ENCODE measurements at regions not wholly inside any gene's neighbourhood (a gene's known extent, or its start where the extent isn't known, plus 50 kb on each side); places are given as distances from the start of the nearest gene placed in this dataset.

DNA sequence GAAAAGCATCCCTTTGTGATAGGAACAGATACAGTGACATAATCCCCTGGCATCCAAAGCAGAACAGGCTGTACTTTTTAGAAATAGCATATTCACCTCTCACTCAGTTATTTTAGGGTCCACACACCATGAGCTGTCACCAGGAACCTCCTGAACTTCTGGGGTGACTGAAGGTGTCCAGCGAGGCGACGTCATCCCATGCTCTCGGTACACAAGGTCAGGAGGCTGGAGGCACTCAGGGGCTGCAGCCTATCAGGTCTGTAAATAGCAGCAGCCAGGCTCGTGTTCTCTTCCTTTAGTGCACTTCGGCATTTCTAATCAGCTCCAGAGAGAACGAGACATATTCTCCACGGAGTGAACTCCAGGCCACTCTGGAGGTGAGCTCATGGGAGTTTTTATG lies 98.3 kb downstream of the GATA6 start:
- ATAC-seq, result no peak
- TF ChIP-seq, protein P1, sequence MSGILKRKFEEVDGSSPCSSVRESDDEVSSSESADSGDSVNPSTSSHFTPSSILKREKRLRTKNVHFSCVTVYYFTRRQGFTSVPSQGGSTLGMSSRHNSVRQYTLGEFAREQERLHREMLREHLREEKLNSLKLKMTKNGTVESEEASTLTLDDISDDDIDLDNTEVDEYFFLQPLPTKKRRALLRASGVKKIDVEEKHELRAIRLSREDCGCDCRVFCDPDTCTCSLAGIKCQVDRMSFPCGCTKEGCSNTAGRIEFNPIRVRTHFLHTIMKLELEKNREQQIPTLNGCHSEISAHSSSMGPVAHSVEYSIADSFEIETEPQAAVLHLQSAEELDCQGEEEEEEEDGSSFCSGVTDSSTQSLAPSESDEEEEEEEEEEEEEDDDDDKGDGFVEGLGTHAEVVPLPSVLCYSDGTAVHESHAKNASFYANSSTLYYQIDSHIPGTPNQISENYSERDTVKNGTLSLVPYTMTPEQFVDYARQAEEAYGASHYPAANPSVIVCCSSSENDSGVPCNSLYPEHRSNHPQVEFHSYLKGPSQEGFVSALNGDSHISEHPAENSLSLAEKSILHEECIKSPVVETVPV (CRISPR knock-in tag; IDR thresholded peaks at IDR 0.05), result no peak
- TF ChIP-seq PPARA (CRISPR knock-in tag; IDR thresholded peaks at IDR 0.05; ENCODE audit: borderline replicate concordance) (no peak), ARNTL (CRISPR knock-in tag; IDR thresholded peaks at IDR 0.05; ENCODE audit: borderline replicate concordance, low read depth) (no peak), ZC3H10 (CRISPR knock-in tag; IDR thresholded peaks at IDR 0.05) (no peak), BACH2 (CRISPR knock-in tag; IDR thresholded peaks at IDR 0.05; ENCODE audit: borderline replicate concordance) (no peak), TOX (CRISPR knock-in tag; IDR thresholded peaks at IDR 0.05; ENCODE audit: borderline replicate concordance) (no peak), ZNF565 (CRISPR knock-in tag; conservative IDR thresholded peaks at IDR 0.05; ENCODE audit: low read depth) (no peak), ZNF8 (CRISPR knock-in tag; IDR thresholded peaks at IDR 0.05) (no peak), CSDC2 (CRISPR knock-in tag; IDR thresholded peaks at IDR 0.05) (no peak), TCF4 (CRISPR knock-in tag; IDR thresholded peaks at IDR 0.05; ENCODE audit: borderline replicate concordance) (no peak), ZFP3 (CRISPR knock-in tag; IDR thresholded peaks at IDR 0.05) (no peak), SNAI2 (CRISPR knock-in tag; IDR thresholded peaks at IDR 0.05) (no peak), ESRRG (CRISPR knock-in tag; IDR thresholded peaks at IDR 0.05) (no peak), OSR1 (CRISPR knock-in tag; IDR thresholded peaks at IDR 0.05) (no peak), GLIS3 (CRISPR knock-in tag; IDR thresholded peaks at IDR 0.05) (no peak), ZNF70 (CRISPR knock-in tag; IDR thresholded peaks at IDR 0.05) (no peak), ZFP30 (CRISPR knock-in tag; IDR thresholded peaks at IDR 0.05) (no peak)
- TF ChIP-seq, protein P2, sequence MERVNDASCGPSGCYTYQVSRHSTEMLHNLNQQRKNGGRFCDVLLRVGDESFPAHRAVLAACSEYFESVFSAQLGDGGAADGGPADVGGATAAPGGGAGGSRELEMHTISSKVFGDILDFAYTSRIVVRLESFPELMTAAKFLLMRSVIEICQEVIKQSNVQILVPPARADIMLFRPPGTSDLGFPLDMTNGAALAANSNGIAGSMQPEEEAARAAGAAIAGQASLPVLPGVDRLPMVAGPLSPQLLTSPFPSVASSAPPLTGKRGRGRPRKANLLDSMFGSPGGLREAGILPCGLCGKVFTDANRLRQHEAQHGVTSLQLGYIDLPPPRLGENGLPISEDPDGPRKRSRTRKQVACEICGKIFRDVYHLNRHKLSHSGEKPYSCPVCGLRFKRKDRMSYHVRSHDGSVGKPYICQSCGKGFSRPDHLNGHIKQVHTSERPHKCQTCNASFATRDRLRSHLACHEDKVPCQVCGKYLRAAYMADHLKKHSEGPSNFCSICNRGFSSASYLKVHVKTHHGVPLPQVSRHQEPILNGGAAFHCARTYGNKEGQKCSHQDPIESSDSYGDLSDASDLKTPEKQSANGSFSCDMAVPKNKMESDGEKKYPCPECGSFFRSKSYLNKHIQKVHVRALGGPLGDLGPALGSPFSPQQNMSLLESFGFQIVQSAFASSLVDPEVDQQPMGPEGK (CRISPR knock-in tag; IDR thresholded peaks at IDR 0.05; ENCODE audit: borderline replicate concordance), result no peak
- TF ChIP-seq, protein P3, sequence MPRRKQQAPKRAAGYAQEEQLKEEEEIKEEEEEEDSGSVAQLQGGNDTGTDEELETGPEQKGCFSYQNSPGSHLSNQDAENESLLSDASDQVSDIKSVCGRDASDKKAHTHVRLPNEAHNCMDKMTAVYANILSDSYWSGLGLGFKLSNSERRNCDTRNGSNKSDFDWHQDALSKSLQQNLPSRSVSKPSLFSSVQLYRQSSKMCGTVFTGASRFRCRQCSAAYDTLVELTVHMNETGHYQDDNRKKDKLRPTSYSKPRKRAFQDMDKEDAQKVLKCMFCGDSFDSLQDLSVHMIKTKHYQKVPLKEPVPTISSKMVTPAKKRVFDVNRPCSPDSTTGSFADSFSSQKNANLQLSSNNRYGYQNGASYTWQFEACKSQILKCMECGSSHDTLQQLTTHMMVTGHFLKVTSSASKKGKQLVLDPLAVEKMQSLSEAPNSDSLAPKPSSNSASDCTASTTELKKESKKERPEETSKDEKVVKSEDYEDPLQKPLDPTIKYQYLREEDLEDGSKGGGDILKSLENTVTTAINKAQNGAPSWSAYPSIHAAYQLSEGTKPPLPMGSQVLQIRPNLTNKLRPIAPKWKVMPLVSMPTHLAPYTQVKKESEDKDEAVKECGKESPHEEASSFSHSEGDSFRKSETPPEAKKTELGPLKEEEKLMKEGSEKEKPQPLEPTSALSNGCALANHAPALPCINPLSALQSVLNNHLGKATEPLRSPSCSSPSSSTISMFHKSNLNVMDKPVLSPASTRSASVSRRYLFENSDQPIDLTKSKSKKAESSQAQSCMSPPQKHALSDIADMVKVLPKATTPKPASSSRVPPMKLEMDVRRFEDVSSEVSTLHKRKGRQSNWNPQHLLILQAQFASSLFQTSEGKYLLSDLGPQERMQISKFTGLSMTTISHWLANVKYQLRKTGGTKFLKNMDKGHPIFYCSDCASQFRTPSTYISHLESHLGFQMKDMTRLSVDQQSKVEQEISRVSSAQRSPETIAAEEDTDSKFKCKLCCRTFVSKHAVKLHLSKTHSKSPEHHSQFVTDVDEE (CRISPR knock-in tag; IDR thresholded peaks at IDR 0.05), result no peak
- TF ChIP-seq, protein P4, sequence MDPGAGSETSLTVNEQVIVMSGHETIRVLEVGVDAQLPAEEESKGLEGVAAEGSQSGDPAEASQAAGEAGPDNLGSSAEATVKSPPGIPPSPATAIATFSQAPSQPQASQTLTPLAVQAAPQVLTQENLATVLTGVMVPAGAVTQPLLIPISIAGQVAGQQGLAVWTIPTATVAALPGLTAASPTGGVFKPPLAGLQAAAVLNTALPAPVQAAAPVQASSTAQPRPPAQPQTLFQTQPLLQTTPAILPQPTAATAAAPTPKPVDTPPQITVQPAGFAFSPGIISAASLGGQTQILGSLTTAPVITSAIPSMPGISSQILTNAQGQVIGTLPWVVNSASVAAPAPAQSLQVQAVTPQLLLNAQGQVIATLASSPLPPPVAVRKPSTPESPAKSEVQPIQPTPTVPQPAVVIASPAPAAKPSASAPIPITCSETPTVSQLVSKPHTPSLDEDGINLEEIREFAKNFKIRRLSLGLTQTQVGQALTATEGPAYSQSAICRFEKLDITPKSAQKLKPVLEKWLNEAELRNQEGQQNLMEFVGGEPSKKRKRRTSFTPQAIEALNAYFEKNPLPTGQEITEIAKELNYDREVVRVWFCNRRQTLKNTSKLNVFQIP (CRISPR knock-in tag; IDR thresholded peaks at IDR 0.05; ENCODE audit: borderline replicate concordance, low read depth), result no peak

DNA sequence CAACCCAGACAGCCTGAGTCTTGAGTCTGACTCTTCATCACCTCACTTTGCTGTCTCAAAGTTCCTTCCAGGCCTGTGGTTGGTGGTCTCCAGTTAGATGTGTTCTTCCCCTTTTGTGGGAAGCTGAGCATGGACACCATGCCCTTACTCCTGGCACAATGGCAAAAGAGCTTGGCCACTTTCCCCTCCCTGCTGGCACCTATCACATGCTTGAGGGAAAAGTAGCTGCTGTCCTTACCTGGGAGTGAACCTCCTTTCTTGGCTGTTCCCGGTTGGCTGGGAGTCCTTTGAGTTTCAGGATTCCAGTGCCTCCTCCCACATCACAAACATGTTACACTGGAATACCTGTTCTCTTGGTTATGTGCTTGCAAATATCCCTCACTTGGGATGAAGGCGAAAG lies 97.8 kb downstream of the GATA6 start:
- ATAC-seq, result no peak
- TF ChIP-seq GLIS3 (CRISPR knock-in tag; IDR thresholded peaks at IDR 0.05) (no peak), TCF4 (CRISPR knock-in tag; IDR thresholded peaks at IDR 0.05; ENCODE audit: borderline replicate concordance) (no peak), TOX (CRISPR knock-in tag; IDR thresholded peaks at IDR 0.05; ENCODE audit: borderline replicate concordance) (no peak), ZC3H10 (CRISPR knock-in tag; IDR thresholded peaks at IDR 0.05) (no peak), PPARA (CRISPR knock-in tag; IDR thresholded peaks at IDR 0.05; ENCODE audit: borderline replicate concordance) (no peak), SNAI2 (CRISPR knock-in tag; IDR thresholded peaks at IDR 0.05) (no peak), BACH2 (CRISPR knock-in tag; IDR thresholded peaks at IDR 0.05; ENCODE audit: borderline replicate concordance) (no peak), OSR1 (CRISPR knock-in tag; IDR thresholded peaks at IDR 0.05) (no peak), ZNF565 (CRISPR knock-in tag; conservative IDR thresholded peaks at IDR 0.05; ENCODE audit: low read depth) (no peak)

DNA sequence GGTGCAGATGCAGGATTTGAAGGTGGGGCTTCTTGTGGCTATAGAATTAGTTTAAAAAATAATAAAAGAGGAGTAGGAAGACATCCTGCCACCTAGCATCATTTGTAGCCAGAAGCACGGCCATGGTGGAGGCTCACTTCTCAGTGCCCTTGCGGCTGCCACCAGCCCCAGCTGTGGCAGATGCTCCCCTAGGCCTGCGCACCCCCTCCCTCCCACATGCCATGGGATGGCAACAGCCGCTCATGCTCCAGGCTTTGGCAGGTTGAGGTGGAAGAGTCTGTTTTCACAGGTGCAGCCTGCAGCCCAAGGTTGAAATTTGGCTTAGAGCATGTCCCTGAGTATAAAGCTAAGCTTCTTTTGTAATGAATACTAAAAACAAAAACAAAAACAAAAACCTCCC lies 96.4 kb downstream of the GATA6 start:
- no peak for ATAC-seq
- TF ChIP-seq RARB (CRISPR knock-in tag; IDR thresholded peaks at IDR 0.05) (no peak), GLIS3 (CRISPR knock-in tag; IDR thresholded peaks at IDR 0.05) (no peak), BACH2 (CRISPR knock-in tag; IDR thresholded peaks at IDR 0.05; ENCODE audit: borderline replicate concordance) (no peak), CSDC2 (CRISPR knock-in tag; IDR thresholded peaks at IDR 0.05) (no peak), ZFP30 (CRISPR knock-in tag; IDR thresholded peaks at IDR 0.05) (no peak), ZNF565 (CRISPR knock-in tag; conservative IDR thresholded peaks at IDR 0.05; ENCODE audit: low read depth) (no peak)
- TF ChIP-seq, protein P3 (CRISPR knock-in tag; IDR thresholded peaks at IDR 0.05), result no peak
